Islet of Langerhans (tissue), 1 donor: ENCODE measurements at regions not wholly inside any gene's neighbourhood (a gene's known extent, or its start where the extent isn't known, plus 50 kb on each side); places are given as distances from the start of the nearest gene placed in this dataset.
"Not testable (repeated sequence)": the region's sequence is repeated elsewhere in the genome, so short reads cannot be mapped to it uniquely, and the experiment has no call there.

Source experiments
- FAIRE-seq: peaks from one replicate; lab custom pipeline; 2011; peaks lifted over from hg19 to GRCh38; lab: Jason Lieb, UNC

- no peak for FAIRE-seq
Observed at GRCh38 chr10:118870467-118871243, 115.9 kb upstream of the CACUL1 start.

- no peak for FAIRE-seq
Observed at GRCh38 chr10:118871244-118871865, 116.6 kb upstream of the CACUL1 start.

- FAIRE-seq, result no peak
Observed at GRCh38 chr10:118873091-118873737, 118.4 kb upstream of the CACUL1 start.

DNA sequence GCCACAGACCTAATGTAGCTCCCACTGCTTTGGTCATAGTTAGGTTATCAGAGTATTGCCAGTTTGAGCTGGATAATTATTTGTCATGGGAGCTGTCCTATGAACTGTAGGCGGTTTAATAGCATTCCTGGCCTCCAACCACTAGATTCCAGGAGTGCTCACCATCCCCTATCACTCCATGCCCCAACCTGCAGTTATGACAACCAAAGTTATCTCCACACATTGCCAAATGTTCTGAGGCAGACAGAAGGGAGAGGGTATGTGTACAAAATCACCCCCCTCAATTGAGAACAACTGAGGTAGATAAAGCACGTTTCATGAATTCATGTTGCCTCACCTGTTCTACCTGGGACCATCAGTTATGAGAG lies 119.0 kb upstream of the CACUL1 start:
- FAIRE-seq, result no peak

DNA sequence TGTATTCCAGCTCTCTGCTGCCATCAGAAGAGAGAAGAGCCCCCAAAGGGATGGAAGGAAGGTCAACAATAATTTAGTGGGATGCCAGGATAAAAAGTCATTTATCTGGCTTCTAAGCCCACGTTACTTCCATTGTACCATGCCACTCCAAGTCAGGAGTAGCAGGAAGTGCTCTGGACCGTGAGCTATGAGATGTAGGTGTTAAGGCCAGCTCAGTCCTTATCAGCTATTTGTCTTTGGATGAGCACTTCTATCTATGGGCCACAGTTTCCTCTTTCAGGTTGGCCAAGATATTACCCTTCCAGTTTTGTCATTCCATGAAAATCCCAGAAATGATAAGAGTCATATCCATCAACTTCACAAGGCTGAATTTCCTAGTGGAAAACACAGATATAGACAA lies 119.4 kb upstream of the CACUL1 start:
- FAIRE-seq, result no peak

DNA sequence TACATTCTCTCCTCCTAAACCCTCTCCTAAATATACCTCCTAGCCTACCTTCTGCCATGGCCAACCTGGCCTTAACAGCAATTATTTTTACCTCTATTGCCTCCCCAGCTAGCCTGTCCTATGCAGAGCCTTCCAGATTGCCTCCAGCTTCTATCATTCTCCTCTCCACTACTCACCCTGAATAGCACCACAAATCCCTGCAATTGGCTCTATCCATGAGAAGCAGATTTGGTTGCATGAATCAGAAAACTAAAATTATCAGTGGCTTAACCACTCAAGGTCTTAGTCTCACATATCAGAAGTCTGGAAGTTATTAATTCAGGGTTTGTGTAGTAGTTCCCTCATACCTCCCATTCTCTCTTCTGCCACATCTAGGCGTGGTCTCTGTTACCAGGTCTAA lies 120.3 kb upstream of the CACUL1 start:
- FAIRE-seq, result no peak

GRCh38 chr10:118882741-118883140 lies 128.0 kb upstream of the CACUL1 start:
- FAIRE-seq, result no peak

DNA sequence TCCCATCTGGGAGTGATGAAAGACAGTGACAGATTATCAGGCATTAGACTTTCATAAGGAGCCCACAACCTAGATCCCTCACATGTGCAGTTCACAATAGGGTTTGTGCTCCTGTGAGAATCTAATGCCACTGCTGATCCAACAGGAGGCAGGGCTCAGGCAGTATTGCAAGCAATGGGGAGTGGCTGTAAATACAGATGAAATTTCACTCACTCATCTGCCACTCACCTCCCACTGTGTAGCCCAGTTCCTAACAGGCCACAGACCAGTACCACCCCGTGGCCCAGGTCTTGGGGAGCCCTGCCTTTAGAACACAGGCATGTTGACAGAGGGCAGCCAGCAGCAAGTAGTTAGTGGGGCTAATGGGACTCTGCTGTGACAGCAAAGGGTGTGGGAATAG lies 137.3 kb upstream of the NANOS1 start:
- no peak for FAIRE-seq

- FAIRE-seq, result not testable (repeated sequence)
Observed at GRCh38 chr10:118894891-118895290, 134.6 kb upstream of the NANOS1 start.

GRCh38 chr10:118900617-118901016 lies 128.9 kb upstream of the NANOS1 start:
- FAIRE-seq, result no peak

DNA sequence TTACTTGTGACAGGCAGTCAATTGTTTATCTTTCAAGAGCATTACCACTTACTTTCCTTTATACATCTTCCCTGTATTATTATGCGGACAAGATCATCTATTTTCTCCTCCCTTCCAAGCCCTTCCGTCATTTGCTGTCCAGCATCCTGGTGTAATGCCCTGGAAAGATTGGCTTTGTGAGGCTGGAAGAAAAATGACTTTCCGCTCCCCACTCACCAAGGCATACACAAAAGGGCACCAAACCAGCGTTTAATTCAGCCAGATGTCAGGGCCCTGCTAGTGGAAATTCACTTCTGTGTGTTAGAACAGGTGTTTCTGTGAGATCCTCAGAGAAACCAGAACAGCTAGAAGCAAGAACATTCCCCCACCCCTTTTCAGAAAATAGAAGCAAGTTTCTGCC lies 128.1 kb upstream of the NANOS1 start:
- peak; percentile 9 for FAIRE-seq

DNA sequence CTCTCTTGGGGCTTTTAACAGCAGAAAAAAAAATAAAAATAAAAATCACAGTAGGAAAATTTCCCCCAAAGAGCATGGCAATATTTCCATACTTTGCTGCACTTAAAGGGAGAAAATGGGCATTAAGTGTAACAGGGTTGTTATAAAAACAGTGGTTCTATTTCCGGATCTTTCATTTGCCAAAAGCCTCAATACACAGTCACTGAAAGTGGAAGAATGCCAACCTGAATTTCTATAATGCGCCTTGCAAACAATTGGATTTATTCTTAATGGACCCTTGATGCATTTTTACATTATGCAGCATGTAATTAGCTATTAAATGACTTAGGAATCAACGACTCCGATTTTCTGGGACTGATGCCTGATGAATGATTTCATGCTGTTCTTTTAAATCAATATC lies 127.6 kb upstream of the NANOS1 start:
- FAIRE-seq, result no peak

- not testable (repeated sequence) for FAIRE-seq
Observed at GRCh38 chr10:118902656-118903055, 126.9 kb upstream of the NANOS1 start.

DNA sequence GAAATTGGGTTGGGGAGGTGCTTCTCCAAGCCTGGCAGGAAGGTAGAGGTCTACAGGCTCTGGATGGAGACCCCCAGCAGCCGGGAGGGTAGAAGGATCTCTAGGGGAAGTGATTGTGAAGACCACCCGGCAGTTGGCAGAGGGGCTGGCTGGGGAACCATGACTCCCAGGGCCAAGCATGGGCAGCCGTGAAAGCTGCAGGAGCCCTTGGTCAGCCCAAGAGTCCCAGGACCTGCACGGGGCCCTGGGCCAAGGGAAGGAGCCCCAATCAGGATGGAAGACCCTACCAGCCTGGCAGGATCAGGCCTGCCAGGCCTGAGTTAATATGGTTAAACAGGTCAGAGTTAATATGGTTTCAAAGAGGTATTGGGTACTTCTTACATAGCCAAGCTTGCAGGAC lies 126.3 kb upstream of the NANOS1 start:
- FAIRE-seq, result no peak

DNA sequence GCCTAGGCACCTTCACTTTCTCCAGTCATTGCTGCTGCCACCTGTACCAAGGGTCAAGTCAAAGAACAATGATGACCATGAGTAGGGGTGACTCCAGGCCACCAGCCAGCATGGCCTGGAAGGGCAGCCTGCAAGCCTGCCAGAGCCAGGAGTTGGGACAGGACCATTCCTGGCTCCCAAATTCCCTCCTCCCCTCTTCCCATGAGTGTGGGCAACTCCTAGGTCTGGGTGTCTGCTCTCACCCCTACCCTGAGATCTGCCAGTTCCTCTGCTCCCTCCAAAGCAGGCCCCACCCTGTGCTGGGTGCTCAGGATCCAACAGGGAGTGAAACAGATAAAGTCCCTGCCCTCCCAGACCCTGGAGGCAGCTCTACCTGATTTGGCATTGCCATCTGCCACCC lies 125.8 kb upstream of the NANOS1 start:
- FAIRE-seq, result no peak

GRCh38 chr10:118904286-118904685 lies 125.2 kb upstream of the NANOS1 start:
- FAIRE-seq, result no peak

DNA sequence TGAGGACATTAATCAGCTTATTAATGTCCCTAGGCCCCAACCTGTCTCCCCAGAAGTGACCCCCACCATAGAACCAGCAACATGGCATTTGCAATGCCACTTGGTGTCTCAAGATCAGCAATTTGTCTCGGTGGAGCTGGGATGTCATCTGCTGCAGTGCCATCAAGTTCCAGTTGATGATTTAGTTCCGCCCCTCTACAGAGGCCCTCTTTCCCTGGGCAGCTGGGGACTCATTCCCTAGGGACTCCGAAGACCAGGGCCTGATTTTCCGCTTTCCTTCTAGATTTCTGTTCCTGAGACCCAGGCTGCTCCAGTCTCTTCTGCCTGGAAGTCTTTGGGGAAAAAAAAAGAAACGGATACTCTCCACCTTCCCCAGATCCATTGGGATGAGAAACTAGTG lies 122.5 kb upstream of the NANOS1 start:
- no peak for FAIRE-seq

GRCh38 chr10:118908557-118909256 lies 120.8 kb upstream of the NANOS1 start:
- FAIRE-seq, result no peak

DNA sequence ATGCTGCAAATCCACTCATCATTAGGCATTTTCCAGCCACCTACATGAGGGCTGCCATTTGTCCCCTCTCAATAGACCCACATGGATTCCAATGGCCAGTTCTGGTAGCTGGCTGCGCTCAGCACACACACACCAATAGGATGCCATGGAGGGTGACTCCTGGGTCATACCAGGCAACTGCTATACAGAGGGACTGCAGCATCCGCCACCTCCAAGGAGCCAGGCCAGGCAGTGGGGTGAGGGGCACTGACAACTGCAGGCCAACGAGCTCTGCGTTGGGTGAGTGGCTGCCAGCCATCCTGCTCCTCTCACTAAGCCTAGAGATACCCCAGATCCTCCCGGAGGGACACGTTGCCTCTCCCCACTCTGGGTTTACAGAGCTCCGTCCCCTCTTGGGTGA lies 118.8 kb upstream of the NANOS1 start:
- no peak for FAIRE-seq

DNA sequence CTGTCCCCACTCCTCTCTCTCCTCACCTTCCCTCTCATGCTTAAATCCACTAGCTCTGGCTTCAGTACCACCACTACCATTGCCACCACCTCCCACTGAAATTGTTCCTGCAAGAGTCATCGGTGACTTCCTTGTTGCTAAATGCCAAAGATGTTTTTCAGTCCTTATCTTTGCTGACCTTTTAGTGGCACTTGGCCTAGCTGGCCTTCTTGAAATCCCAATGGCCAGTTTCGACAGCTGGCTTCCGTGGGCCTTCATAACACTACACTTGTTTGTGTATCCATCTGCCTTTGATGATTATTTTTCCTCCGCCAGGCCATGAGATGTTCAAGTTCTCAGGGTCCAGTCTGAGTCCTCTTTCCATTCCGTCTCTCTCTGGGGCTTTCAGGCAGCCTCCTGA lies 118.2 kb upstream of the NANOS1 start:
- FAIRE-seq, result no peak

DNA sequence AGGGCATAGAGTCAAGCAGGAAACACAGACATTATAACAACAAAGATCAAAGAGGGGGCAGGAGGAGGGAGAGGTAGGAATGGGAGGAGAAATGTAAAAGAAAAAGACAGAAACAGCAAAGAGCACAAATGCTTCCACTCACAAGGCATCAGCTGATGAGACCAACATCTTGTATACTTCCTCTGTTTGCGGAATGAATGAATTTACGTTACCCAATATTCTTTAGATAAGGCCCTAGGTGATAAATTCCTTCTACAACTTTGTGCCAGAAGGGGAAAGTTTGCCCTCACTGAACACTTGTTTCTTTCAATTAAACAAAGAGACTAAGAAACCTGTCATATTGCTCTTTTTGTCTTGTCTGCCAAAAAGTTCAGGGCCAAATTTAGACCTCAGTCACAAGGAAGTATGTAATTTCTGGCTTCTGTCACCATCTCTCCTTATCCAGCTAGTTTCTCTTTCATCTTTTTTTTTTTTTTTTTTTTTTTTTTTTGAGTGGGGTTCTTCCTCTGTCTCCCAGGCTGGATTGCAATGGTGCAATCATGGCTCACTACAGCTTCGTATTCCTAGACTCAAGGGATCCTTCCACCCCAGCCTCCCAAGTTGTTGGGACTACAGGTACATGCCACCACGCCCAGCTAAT lies 116.4 kb upstream of the NANOS1 start:
- no peak for FAIRE-seq

DNA sequence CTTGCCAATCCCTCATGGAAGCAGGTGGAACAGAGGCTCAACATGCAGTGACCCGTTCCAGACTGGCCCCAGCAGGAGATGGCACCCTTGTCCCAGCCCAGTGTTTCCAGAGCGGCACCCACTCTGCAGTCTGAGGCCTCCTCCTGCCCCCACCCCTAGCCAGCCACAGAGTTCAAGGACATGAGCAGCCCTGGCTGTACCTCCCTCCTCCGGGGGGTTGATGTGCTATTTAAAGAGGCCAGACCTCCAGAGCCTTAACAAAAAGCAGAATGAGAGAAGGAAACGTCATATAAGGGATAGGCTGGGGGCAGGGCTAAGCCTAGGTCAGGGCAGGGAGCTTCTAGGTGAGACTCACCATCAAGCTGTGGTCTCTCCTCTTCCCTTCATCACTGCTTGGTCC lies 115.7 kb upstream of the NANOS1 start:
- FAIRE-seq, result no peak

- FAIRE-seq, result no peak
Observed at GRCh38 chr10:118914629-118915028, 114.9 kb upstream of the NANOS1 start.
